Gastrocnemius medialis (tissue), 4 donors: ENCODE measurements at regions not wholly inside any gene's neighbourhood (a gene's known extent, or its start where the extent isn't known, plus 50 kb on each side); places are given as distances from the start of the nearest gene placed in this dataset.

Experiments
- CTCF ChIP-seq, 5 experiments: fragments of 450-650 bp in 3 of 5; fragments of 200-600 bp in 2 of 5; sonication (generic) in 2 of 5; IDR thresholded peaks in 4 of 5; conservative IDR thresholded peaks in 1 of 5; 1 replicate in 4 of 5; 2 replicates in 1 of 5; pipeline ENCODE4 v1.5.1; 2016 to 2019; ENCODE audit warnings: antibody characterized with exemption in 5 of 5, mild to moderate bottlenecking in 3 of 5, moderate library complexity in 3 of 5
- POLR2A ChIP-seq, 2 donors: fragments of 450-650 bp; IDR thresholded peaks; one replicate each; pipeline ENCODE4 v1.6.1; 2017; ENCODE audit warnings: antibody characterized with exemption in 2 of 2, mild to moderate bottlenecking in 2 of 2, moderate library complexity in 2 of 2

GRCh38 chr5:116887104-116887503 is 312.5 kb upstream of the SEMA6A start:
- TF ChIP-seq CTCF (IDR thresholded peaks at IDR 0.05 in 4 of 5, conservative IDR thresholded peaks at IDR 0.05 in 1 of 5): no peak
- TF ChIP-seq POLR2A (IDR thresholded peaks at IDR 0.05): no peak
